WTC11 (cell line): ENCODE measurements at regions not wholly inside any gene's neighbourhood (a gene's known extent, or its start where the extent isn't known, plus 50 kb on each side); places are given as distances from the start of the nearest gene placed in this dataset.

Experiments used
- SP1 ChIP-seq: sonication (generic); formaldehyde crosslinking; conservative IDR thresholded peaks from 2 replicates; pipeline ENCODE4 v1.8.1; 2022; ENCODE audit warnings: missing genetic modification reagents
- ZNF138 ChIP-seq: sonication (generic); formaldehyde crosslinking; conservative IDR thresholded peaks from 2 replicates; pipeline ENCODE4 v1.8.1; 2022; ENCODE audit warnings: mild to moderate bottlenecking, moderate library complexity, missing genetic modification reagents
- TF ChIP-seq, protein P1 (sequence below): sonication (generic); formaldehyde crosslinking; IDR thresholded peaks from 2 replicates; pipeline ENCODE4 v1.8.1; 2023; ENCODE audit warnings: mild to moderate bottlenecking, missing genetic modification reagents, moderate library complexity
- TF ChIP-seq, protein P2 (sequence below): sonication (generic); formaldehyde crosslinking; IDR thresholded peaks from 2 replicates; pipeline ENCODE4 v1.8.1; 2022; ENCODE audit warnings: mild to moderate bottlenecking, moderate library complexity, missing genetic modification reagents
- TF ChIP-seq, protein P3 (sequence below): fragments of 200-600 bp; IDR thresholded peaks from 2 replicates; pipeline ENCODE4 v1.8.0; 2022; ENCODE audit warnings: antibody characterized with exemption
- TF ChIP-seq, protein P4 (sequence below): sonication (generic); formaldehyde crosslinking; IDR thresholded peaks from 2 replicates; pipeline ENCODE4 v1.8.0; 2022; ENCODE audit warnings: mild to moderate bottlenecking, missing genetic modification reagents
- TF ChIP-seq, protein P5 (sequence below): sonication (generic); formaldehyde crosslinking; IDR thresholded peaks from 2 replicates; pipeline ENCODE4 v1.8.0; 2023; ENCODE audit warnings: missing genetic modification reagents

DNA sequence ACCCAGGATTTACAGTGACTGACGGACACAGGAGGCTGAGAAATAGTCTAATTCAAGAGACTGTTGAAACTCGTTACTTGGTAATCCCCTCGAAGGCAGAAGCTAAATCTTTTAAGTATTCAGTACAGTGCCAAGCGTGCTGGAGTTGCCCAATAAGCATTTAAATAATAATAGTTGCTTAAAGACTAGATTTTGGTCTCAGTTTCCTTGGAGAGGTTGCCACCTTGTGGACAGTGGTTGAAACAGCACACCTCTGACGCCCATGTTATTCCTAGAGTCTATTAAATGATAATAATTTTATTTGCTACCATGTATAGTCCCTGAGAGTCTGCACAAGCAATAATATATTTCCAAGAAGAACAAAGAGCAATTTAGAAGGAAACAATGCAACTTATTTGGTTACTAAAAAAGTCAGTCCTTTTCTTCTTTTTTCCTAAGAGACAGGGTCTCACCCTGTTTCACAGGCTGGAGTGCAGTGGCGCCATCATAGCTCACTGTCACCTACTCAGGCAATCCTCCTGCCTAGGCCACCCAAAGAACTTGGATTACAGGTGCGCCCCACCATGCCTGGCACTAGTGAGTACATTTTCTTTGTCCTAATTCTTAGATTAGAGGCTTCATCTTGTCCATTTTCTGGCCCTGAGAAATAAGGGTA is 138.0 kb upstream of the NUDT7 start:
- TF ChIP-seq, protein P1, sequence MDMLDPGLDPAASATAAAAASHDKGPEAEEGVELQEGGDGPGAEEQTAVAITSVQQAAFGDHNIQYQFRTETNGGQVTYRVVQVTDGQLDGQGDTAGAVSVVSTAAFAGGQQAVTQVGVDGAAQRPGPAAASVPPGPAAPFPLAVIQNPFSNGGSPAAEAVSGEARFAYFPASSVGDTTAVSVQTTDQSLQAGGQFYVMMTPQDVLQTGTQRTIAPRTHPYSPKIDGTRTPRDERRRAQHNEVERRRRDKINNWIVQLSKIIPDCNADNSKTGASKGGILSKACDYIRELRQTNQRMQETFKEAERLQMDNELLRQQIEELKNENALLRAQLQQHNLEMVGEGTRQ, result no peak
- no peak for TF ChIP-seq SP1
- TF ChIP-seq, protein P2, sequence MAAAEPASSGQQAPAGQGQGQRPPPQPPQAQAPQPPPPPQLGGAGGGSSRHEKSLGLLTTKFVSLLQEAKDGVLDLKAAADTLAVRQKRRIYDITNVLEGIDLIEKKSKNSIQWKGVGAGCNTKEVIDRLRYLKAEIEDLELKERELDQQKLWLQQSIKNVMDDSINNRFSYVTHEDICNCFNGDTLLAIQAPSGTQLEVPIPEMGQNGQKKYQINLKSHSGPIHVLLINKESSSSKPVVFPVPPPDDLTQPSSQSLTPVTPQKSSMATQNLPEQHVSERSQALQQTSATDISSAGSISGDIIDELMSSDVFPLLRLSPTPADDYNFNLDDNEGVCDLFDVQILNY (CRISPR knock-in tag), result no peak
- TF ChIP-seq, protein P3, sequence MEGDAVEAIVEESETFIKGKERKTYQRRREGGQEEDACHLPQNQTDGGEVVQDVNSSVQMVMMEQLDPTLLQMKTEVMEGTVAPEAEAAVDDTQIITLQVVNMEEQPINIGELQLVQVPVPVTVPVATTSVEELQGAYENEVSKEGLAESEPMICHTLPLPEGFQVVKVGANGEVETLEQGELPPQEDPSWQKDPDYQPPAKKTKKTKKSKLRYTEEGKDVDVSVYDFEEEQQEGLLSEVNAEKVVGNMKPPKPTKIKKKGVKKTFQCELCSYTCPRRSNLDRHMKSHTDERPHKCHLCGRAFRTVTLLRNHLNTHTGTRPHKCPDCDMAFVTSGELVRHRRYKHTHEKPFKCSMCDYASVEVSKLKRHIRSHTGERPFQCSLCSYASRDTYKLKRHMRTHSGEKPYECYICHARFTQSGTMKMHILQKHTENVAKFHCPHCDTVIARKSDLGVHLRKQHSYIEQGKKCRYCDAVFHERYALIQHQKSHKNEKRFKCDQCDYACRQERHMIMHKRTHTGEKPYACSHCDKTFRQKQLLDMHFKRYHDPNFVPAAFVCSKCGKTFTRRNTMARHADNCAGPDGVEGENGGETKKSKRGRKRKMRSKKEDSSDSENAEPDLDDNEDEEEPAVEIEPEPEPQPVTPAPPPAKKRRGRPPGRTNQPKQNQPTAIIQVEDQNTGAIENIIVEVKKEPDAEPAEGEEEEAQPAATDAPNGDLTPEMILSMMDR, result peak; percentile 79
- no peak for TF ChIP-seq ZNF138
- TF ChIP-seq, protein P4, sequence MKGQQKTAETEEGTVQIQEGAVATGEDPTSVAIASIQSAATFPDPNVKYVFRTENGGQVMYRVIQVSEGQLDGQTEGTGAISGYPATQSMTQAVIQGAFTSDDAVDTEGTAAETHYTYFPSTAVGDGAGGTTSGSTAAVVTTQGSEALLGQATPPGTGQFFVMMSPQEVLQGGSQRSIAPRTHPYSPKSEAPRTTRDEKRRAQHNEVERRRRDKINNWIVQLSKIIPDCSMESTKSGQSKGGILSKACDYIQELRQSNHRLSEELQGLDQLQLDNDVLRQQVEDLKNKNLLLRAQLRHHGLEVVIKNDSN, result no peak
- TF ChIP-seq, protein P5, sequence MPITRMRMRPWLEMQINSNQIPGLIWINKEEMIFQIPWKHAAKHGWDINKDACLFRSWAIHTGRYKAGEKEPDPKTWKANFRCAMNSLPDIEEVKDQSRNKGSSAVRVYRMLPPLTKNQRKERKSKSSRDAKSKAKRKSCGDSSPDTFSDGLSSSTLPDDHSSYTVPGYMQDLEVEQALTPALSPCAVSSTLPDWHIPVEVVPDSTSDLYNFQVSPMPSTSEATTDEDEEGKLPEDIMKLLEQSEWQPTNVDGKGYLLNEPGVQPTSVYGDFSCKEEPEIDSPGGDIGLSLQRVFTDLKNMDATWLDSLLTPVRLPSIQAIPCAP (CRISPR knock-in tag), result no peak
